HG03196 (cell line): ENCODE measurements at regions not wholly inside any gene's neighbourhood (a gene's known extent, or its start where the extent isn't known, plus 50 kb on each side); places are given as distances from the start of the nearest gene placed in this dataset.

ENCODE experiments used
- ATAC-seq: cut with Tn5 transposase; IDR thresholded peaks from one replicate; pipeline ENCODE4 v1.9.1; 2021; ENCODE audit not compliant: unreplicated experiment

DNA sequence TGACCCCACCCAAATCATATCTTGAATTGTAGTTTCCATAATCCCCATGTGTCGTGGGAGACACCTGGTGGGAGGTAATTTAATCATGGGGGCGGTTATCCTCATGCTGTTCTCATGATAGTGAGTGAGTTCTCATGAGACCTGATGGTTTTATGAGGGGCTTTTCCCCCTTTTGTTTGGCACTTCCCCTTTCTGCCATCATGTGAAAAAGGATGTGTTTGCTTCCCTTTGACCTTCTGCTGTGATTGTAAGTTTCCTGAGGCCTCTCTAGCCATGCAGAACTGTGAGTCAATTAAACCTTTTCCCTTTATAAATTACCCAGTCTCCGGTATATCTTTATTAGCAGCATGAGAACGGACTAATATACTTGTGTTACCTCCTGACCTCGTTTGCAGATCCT, 156.6 kb upstream of the MTNR1B start:
- ATAC-seq, result no peak

DNA sequence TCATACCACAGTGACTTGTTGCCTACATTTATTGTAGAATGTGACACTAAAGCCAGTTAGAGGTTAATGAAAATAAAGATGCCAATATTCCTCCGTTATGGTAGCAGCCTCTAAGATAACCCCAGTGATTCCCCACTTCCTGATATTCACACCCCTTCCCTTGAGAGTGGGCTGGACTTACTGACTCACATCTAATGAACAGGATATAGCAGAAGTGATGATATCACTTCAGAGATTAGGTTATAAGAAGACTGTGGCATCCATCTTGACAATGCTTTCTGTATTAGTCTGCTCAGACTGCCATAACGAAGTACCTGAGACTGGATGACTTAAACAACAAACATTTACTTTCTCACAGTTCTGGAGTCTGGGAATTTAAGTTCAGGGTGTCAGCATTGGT, 149.6 kb upstream of the MTNR1B start:
- no peak for ATAC-seq

DNA sequence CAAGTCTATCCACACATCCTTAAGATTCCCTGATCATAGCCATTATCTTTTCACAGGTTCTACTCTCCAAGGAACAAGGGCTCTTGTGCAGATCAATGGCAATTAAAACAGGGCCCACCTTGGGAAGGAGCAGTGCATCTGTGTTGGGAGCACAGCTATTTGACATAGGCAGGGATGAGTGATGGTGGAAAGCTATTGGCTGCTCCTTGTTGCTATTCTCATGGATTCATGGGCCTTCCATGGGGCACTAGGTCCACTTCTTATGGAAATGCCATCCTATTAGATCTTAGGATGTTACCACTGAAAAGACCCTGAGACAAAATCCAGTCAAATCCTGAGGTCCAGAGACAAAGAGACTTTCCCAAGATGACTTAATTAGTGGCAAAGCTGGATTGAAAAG, 148.6 kb upstream of the MTNR1B start:
- no peak for ATAC-seq

DNA sequence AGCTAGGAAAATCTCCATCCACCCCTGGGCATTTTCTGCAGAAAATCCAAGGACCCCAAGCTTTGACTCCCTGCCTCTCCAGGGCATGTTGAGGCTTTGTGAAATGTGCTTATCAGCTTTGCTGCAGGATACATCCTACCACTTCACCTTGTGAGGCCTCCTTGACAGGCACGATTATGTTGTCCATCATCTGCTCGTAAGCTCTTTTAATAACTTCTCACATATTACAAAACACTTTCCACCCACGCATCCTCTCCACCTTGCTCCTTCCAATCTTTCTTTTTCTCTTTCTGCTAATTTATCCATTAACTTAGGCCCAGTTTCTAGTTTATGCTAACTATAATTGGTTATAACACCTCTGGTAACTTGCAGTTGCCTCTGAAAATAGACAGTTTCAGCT, 147.0 kb upstream of the MTNR1B start:
- no peak for ATAC-seq

DNA sequence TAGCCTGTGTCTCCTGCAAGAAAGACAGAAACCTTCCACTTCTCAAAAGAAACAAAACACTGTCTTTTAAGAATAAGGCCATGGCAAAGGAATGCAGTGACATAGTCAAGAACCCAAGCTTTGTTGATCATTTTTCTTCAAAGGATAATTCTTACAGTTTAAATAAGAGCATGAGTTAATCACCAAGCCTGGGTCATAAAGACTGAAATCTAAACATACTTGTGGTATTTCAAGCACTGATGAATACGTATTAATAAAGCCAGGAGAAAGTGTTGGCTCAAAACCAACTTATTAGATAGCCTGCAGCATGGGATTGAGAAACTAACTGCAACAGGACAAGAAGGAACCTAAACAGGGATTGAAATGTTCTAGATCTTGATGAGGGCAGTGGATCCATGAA, 143.3 kb upstream of the MTNR1B start:
- ATAC-seq, result no peak

DNA sequence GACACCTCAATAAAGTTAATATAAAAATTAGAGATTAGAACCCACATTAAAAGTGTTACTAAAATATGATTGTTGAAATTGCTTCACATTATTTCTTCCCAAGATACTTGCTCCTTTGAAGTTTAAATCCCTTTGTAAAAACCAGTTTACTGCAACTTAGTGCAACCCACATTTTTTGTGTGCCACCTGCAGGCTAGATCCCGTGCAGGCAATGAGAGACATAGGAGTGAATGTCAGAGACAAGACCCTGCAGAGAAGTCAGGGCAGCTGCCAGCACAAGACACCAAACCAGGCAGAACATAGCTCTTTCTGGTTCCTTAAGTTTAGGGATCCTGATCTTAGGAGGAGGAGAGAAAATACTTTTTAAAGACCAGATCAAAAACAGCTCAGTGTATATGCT, 142.8 kb upstream of the MTNR1B start:
- ATAC-seq, result no peak

DNA sequence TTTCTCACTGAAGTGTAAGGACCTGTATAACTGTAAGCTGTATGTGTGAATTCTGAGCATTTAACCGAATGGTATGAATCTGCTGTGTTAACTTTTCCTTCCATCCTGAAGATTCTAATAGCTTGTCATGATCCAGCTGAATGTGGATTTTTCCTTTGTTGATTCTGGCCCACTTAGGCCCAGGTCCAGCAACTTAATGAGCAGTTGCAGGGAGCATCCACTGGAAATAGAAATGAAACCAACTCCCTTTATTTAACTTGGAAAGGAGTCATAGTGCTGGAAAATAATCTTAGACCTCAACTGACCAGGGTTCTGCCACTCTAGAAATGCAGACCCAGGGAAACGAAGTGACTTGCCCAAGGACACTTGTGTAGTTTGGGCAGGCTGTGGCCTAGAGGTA, 142.3 kb upstream of the MTNR1B start:
- no peak for ATAC-seq

DNA sequence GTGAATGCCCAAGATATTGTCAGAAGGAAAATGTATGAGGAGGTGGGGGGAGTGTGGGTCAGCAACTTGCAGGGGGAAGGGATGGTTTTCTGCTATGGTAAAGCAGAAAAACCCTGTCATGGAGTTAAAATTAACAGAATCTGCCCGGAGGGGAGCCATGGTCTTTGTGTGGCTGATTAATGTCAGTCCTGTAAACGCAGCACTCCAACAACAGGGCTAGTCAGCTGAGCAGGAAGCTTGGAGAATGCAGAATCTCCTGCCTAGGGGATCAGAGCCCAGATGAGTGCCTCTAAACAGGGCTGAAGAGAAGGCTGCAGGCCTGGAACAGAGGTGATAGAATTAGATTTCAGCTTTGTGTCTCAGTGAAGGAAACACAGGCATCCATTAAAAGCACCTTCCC, 140.9 kb upstream of the MTNR1B start:
- no peak for ATAC-seq

DNA sequence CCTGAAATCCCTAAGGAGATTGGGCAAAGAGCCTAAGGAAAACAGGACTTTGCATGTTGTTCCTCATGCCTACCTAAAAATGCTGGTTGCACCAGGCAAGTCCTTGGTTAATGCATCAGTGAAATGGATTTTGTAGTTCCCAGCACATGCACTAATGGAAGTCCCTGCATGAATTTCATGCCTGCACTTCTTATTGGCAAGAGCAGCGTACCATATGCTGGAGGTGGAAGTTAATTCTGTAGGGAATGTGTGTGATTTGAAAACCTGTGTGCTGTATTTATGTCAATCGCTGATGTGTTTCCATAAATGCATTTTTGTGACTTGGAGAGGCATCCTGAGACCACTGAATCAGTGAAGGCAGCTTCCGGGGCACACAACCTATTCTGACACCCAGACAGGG, 140.3 kb upstream of the MTNR1B start:
- no peak for ATAC-seq

DNA sequence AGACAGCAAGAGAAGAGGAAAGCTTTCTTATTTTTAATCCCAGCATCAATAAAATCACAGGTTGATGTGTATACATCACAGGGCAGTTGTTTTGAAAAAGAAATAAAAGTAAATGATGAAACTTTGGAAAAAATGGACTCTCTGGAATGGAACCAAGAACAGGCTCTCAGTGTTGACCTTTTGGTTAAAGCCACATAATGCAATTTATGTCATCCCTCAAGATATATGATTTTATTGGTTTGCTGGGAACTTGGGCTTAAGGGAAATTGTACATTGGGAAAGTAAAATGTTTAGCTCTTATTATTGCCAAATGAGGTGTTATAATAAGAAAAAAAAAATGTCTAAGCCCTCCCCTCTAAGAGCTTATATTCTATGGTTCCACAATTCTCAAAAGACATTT, 139.8 kb upstream of the MTNR1B start:
- ATAC-seq, result no peak

DNA sequence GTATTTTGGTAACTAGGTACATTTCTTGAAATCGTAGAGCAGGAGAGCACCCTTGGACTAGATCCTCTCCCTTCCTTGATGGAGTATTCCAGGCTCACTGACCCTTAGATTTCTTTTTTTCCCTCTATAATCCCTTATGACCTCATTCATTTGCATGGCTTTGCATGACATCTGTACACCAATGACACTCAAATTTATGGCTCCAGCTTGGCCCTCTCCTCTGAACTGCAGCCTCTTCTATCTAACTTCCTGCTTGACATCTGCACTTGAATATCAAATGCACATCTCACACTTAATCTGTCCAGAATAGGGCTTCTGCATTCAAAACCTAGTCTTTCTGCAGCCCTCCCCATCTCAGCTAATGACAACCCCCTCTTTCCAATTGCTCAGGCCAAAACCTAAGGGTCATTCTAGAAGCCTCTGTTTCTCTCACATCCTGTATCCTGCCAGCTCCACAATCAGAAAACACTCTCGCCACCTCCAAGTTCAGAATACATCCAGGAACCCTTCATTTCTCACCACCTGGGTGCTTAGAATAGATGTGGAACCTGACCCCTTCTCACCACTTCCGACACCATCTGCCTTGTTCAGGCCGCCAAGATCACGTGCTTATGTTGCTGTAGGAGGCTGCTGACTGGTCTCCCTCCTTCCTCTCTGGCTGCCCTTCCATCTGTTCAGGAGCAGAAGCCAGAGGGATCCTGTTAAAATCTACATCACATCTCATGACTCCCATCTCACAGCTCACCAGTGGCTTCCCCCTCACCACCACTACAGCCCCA, 138.9 kb upstream of the MTNR1B start:
- ATAC-seq, result peak; percentile 88

DNA sequence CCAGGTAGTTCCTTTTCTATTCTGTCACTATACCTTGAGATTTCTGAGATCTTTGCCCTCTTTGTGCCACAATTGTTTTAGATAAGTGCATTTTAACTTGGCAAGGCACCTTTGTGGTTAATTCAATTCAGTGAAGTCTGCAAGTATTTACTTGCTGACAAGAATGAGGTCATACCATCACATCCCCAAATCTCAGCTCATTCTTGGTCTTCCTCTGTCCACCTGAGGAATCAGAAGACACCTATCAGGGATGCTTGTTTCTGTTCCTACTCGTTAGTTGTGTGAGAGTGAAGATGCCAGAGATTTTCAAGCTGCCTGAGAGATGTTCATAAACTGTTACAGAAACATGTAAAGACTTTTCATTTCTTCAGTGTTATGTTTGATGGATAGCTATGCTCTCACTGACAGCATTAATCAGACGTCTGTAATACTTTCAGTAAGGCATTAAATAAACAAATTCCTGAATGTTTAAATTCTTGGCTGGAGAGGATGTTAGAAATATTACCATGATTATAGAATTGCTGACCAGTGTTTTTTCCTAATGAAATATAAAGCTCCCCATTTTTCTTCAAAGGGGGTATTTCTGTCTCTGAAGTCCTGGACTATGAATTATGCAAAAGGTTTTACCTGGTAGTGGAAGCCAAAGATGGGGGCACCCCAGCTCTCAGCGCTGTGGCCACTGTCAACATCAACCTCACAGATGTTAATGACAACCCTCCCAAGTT, 135.0 kb upstream of the MTNR1B start:
- ATAC-seq, result no peak

DNA sequence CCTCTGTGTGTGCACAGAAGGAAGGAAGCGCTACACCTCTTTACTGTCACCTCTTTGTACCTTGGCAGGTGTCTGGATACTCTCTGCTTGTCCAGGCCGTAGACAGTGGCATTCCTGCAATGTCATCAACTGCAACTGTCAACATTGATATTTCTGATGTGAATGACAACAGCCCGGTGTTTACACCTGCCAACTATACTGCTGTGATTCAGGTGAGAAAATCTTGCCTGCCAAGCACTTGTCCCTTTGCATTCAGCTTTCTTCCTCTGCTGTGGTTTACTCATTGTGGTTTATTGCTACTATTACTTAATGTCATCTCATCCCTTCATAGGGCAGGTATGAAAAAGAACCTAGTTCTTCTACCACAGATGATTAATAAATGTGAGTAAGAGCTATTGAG, 131.9 kb upstream of the MTNR1B start:
- ATAC-seq, result no peak

DNA sequence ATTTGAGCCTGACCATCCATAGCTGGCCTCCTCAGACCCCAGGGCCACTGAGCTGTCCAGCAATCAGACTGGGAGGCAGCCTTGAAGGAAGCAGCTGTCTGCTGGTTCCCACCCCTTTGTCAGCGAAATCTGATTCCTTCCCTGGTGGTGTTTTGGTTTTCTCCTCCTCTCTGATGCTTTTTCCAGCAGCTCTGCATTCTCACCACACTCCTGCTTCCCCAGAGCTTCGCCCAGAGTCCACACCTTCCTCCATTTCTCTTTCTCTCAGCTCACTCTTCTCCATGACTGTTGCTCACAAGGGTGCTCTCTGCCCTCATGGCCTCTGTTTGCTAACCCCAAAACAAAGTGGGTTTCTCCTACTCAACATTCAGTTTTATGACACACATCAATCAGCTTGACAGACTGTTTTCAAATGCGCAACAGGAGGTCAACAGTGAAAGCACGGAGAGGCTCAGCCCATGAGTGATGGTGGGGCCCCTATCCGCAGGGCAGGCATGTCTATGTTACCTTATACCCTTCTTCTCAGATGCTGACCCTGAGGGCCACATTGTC, 130.6 kb upstream of the MTNR1B start:
- ATAC-seq, result no peak

DNA sequence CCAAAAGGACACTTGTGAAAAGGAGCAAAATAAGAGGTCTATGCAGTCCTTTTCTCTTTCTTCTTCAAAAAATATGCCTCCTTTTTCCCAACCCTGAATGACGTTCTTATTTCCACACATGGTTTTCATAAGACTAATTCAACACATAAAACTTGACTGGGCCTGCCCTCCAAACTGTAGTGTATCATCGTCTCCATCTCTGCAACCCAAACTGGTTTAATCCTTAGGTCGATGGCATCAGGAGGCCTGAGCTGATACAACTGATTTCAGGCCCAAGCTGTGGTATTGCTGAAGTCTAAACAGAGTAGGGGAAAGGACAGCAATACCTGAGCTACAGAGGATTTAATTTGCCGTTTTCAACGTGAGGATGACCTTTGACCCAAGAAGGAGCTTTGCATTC, 130.0 kb upstream of the MTNR1B start:
- no peak for ATAC-seq

DNA sequence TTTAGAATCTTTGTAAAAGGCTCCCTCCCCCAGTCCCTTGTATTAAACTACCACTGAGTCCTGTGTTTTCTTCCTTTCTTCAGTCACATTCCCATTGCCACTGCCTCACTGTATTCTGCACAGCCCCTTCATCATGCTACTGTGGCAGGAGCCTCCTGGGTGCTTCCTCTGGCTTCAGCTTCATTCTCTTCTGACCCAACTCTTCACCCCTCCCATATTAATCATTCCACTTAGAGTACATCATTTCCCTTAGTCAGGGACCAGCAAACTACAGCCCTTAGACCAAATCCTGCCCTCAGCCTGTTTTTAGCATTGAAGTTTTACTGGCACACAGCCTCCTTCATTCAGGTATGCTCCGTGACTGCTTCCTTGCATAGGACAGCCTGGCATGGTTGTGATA, 127.7 kb upstream of the MTNR1B start:
- no peak for ATAC-seq

DNA sequence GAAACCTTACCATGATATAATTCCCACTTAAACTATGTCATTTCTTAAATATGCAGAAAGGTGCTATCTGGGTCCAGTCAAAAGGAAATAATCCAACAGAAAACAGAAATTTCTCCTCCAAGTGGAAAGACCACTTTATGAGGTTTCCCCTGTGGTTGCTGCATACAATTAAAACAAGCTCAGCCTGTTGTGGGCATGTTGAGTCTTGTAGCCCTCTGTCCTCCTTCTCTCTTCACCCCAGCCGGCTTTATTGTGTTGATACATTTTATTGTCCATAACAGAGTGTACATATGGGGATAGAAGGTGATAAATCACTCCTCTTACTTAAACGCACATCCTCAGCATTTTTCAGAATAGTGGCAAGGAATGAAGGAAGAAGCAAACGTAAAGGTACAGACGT, 126.0 kb upstream of the MTNR1B start:
- ATAC-seq, result no peak

DNA sequence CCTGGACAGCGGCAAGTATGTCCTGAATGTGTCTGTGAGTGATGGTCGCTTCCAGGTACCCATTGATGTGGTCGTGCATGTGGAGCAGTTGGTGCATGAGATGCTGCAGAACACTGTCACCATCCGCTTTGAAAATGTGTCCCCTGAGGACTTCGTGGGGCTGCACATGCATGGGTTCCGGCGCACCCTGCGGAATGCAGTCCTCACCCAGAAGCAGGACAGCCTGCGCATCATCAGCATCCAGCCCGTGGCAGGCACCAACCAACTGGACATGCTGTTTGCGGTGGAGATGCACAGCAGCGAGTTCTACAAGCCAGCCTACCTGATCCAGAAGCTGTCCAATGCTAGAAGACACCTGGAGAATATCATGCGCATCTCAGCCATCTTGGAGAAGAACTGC, 125.3 kb upstream of the MTNR1B start:
- no peak for ATAC-seq

DNA sequence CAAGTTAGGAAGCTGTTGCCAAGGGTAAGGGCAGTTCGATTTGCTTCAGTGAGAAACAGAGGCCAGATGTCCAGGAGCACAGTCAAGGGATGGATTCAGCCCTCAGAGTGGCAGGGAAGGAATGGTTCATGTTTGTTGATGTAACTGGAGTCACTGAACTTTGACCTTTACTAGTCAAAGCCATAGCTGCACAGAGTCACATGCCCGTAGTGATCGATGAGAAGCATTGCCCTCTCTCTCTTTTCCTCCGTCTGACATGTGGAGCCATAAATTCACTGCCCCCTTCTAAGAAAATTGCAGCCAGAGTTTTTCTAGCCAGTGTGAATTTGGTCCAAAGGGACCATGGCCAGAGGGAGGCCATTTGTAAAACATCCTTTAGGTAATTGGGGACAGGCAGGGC, 124.1 kb upstream of the MTNR1B start:
- ATAC-seq, result no peak

DNA sequence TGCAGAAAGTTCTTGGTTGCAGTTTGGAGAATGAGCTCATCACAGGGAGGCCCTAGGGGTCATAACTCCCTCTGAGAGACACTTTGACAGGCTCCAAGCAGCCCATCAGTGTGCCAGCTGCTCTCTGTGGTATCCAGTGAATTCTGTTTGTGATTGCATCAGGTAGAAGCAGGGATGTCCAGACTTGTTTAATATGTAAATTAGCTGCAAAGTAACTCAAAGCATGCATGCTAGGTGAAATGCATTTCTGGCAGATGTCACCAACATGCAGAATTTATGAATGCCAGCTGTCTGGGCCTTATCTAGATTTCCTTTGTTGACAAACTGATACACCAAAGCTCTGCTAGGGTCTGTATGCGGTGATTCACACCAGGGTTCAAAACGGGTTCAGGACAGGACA, 123.6 kb upstream of the MTNR1B start:
- ATAC-seq, result no peak

DNA sequence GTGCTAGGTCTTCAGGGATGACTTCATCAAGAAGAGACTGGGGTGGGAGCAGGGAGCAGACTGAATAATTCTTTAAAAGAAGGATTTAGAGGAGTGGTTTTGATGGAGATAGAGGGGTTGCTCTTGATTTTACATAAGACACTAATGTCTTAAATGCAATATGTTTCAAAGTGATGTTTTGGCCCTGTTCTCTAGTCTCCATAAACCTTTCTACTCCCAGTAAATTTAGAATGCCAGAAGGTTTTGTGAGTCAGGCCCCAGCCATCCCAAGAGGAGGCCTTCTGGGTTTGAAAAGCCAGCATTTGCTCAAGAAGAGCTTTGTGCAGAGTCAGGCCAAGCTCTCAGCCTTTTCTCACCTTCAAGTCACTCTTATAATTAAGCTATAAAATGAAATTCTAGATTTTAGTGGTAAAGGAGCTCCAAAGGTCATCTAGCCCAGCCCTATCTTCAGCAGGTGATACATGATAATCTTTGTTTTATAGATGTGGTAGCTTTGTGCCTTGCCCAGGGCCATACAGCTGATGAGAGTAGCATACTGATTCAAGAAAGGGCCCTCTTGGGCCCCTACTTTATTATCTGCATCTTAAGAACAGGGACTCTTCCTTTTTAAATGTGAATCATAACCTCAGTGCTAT, 122.8 kb upstream of the MTNR1B start:
- ATAC-seq, result no peak

DNA sequence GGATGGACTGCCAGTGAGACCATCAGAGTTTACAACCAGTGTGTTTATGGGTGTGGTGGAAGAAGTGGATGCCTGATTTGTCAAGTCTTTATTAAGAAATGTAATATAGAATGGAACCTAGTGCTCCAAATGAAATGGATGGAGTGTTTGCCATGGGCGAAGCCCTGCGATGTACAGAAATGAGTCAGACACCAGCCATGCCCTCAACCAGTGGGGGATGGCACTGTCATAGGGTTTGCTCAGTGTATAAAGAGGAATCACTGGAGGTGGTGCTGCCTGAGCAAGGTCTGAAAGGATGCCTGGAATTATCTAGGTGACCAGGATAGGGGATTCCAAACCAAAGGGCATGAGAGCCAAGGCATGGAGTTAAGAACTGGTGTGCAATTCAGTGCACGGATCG, 120.9 kb upstream of the MTNR1B start:
- no peak for ATAC-seq
